ENCODE measurements at regions not wholly inside any gene's neighbourhood (a gene's known extent, or its start where the extent isn't known, plus 50 kb on each side); places are given as distances from the start of the nearest gene placed in this dataset.

DNA sequence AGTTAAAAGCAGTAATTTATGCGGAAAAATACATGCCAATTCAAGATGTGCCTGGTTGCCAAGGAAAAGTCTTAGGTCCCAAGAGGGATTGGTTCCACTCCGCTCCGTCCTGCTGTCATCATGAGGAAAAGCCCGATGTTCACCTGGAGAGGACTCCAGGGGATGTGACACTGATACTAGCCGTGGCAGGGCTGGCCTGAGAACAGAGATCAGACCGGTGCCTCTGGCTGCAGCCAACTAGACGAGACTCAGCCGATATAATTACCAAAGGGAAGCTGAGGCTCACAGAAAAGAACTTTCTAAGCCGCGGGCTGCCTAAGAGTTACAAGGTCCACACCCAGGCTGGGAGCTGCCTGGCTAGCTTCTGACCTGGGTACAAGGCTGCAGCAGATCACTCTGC is 81.3 kb upstream of the UNC5B start:
- no peak overlapping the region for H3K4me3 ChIP-seq (ENCODE audit: low read depth, low read length)
- H3K27me3 ChIP-seq (ENCODE audit: control insufficient read depth, insufficient read depth, low read length), result peaks cover 14% of the 10 kb centered on the region
- no peaks in the 10 kb centered on the region for H3K36me3 ChIP-seq (ENCODE audit: control insufficient read depth, insufficient read depth, low read length)
- TF ChIP-seq, protein P1, sequence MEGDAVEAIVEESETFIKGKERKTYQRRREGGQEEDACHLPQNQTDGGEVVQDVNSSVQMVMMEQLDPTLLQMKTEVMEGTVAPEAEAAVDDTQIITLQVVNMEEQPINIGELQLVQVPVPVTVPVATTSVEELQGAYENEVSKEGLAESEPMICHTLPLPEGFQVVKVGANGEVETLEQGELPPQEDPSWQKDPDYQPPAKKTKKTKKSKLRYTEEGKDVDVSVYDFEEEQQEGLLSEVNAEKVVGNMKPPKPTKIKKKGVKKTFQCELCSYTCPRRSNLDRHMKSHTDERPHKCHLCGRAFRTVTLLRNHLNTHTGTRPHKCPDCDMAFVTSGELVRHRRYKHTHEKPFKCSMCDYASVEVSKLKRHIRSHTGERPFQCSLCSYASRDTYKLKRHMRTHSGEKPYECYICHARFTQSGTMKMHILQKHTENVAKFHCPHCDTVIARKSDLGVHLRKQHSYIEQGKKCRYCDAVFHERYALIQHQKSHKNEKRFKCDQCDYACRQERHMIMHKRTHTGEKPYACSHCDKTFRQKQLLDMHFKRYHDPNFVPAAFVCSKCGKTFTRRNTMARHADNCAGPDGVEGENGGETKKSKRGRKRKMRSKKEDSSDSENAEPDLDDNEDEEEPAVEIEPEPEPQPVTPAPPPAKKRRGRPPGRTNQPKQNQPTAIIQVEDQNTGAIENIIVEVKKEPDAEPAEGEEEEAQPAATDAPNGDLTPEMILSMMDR (IDR thresholded peaks at IDR 0.05; ENCODE audit: insufficient read depth, low read depth, low read length), result no peak
- CTCF ChIA-PET, result no interaction called here
- DNase-seq (ENCODE audit: low read depth), result no peak
- POLR2A ChIA-PET, result no interaction called here

DNA sequence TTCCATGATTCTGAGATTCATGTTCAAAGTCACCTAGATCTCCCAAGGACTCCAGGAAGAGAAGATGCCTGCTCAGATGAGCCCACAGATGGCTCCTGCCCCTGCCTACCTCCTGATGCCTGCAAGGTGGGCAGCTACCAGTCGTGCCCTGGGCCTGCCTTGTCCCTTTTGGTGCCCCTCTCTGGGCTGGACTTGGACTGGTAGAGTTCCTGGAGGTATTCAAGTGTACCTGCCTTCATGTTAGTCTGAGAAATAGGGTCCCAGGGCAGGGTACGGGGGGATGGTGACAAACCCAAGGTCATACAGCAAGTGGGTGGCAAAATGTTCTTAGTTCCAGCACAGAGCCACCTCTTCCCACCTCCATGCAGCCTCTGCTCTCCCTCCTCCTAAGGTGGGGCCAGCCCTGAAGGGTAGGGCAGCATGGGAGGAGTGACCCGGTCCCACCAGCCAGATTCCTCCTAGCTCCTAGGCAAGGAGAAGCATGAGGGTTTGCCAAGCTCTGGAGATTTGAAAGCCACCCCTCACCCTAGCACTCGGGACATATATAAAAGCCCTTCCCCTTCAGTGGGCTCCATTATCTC is 80.8 kb upstream of the UNC5B start:
- CTCF ChIA-PET, result no interaction called here

DNA sequence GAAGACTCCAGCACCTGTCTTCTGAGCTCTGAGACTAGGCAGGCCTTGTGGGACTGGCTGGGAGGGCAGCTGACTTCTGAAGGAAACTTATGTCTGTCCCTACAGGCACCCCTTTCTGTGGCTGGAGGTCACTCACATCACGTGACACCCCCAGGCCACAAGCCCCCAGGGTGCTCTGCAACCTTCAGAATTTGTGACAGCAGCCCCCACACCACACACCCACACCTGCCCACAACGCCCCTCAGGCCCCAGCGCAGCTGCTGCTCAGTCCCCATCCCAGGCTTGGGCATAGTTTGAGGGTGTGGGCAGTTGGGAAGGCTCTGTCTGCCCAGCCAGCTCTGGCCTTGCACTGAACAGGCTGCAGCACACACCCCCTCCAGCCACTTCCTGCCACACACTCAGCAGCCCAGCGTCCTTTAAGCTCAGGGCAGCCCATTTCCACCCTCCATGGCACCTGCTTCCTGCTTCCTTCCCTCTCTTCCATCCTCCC is 80.0 kb upstream of the UNC5B start:
- Histone ChIP-seq H3K27me3 (ENCODE audit: control insufficient read depth, insufficient read depth, low read length) (peaks cover 13% of the 10 kb centered on the region), H3K36me3 (ENCODE audit: control insufficient read depth, insufficient read depth, low read length) (no peaks in the 10 kb centered on the region), H3K4me3 (ENCODE audit: low read depth, low read length) (no peak overlapping the region)
- ChIA-PET CTCF (no interaction called here), POLR2A (no interaction called here)
- TF ChIP-seq, protein P1 (IDR thresholded peaks at IDR 0.05; ENCODE audit: insufficient read depth, low read depth, low read length), result no peak
- no peak for DNase-seq (ENCODE audit: low read depth)

More for the DNA sequence above, 80.8 kb upstream of the UNC5B start:
- H3K4me3 ChIP-seq (ENCODE audit: low read depth, low read length), result no peak overlapping the region
- H3K36me3 ChIP-seq (ENCODE audit: control insufficient read depth, insufficient read depth, low read length), result no peaks in the 10 kb centered on the region
- H3K27me3 ChIP-seq (ENCODE audit: control insufficient read depth, insufficient read depth, low read length), result peaks cover 14% of the 10 kb centered on the region
- TF ChIP-seq, protein P1 (IDR thresholded peaks at IDR 0.05; ENCODE audit: insufficient read depth, low read depth, low read length), result no peak
- DNase-seq (ENCODE audit: low read depth), result no peak
- POLR2A ChIA-PET, result no interaction called here

DNA sequence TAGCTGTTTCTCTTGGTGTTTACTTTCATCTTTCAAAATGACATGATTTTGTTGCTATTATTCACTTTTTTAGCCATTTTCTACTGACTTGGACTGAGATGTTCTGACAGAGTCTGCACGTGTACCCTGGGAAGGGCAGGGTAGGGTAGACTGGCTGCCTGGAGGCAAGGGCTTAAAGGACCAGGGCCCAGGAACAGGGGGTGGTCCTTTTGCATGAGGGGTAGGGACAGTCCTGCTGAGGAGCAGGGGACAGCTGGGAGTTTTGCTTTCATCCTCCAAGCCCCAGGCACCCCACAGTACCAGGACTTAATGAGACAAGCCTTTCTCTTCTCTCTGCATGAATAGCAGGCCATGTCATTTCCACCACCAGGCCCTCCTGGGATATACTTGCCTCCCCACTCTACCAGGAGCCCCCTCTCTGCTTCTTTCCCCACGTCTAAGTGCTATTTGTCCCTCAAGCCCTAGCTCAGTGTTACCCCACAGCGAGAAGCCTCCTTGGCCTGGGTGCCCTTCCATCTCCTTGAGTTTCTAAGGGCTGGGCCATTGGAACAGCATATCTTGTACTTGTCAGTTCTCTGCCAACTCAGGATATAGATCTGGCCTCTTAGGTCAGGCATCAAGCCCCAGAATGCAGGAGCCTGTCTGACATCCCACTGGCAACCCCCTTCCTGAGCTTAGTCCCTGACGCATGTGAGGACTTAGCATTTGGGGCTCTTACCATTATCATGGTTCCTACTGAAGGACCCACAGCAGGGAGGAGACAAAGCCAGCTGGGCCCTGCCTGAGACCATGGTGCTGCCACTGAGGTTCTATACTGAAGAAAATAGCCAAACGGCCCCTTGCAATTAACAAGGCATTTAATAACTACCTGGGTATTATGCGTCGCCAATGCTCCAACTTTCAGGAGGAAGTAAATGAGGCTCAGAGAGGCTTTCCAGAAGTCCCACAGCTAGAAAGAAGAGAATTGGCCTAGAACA is 78.4 kb upstream of the UNC5B start:
- H3K4me3 ChIP-seq (ENCODE audit: low read depth, low read length), result no peak overlapping the region
- TF ChIP-seq, protein P1 (IDR thresholded peaks at IDR 0.05; ENCODE audit: insufficient read depth, low read depth, low read length), result no peak
- POLR2A ChIA-PET, result no interaction called here
- CTCF ChIA-PET, result no interaction called here
- no peaks in the 10 kb centered on the region for H3K36me3 ChIP-seq (ENCODE audit: control insufficient read depth, insufficient read depth, low read length)
- no peak for DNase-seq (ENCODE audit: low read depth)
- H3K27me3 ChIP-seq (ENCODE audit: control insufficient read depth, insufficient read depth, low read length), result peaks cover 13% of the 10 kb centered on the region

DNA sequence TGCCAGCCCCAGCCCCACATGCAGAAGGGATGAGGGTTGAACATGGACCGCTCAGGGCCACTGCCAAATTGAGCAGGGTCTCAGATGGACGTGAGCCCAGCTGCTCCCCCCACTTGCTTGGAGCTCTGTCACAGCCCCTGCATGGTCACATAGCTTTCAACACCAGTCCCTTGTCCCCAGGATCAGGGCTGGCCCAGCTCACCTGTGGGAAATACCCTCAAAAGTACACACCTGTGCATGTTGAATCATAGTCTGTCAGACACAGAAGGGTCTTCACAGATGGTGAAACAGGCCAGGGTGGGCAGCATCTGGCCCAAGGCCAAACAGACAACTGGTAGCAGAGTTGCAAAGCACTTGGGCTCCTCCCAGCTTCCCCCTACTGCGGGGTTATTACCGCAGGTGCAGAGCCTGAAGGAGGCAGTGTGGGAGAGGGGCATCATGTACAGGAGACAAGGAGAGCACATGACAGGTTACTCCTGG is 77.6 kb upstream of the UNC5B start:
- CTCF ChIA-PET, result no interaction called here
- peaks cover 13% of the 10 kb centered on the region for H3K27me3 ChIP-seq (ENCODE audit: control insufficient read depth, insufficient read depth, low read length)

More for the DNA sequence above, 77.6 kb upstream of the UNC5B start:
- TF ChIP-seq, protein P1 (IDR thresholded peaks at IDR 0.05; ENCODE audit: insufficient read depth, low read depth, low read length), result no peak
- Histone ChIP-seq H3K36me3 (ENCODE audit: control insufficient read depth, insufficient read depth, low read length) (no peaks in the 10 kb centered on the region), H3K4me3 (ENCODE audit: low read depth, low read length) (no peak overlapping the region)
- no peak for DNase-seq (ENCODE audit: low read depth)
- POLR2A ChIA-PET, result no interaction called here

Measured in BJ (cell line).